Ureter (tissue), 1 donor: ENCODE measurements at regions not wholly inside any gene's neighbourhood (a gene's known extent, or its start where the extent isn't known, plus 50 kb on each side); places are given as distances from the start of the nearest gene placed in this dataset.
"Not testable (repeated sequence)": the region's sequence is repeated elsewhere in the genome, so short reads cannot be mapped to it uniquely, and the experiment has no call there.

ENCODE experiments used
- DNase-seq: peaks from one replicate; pipeline ENCODE4 v3.0.0-alpha.2; 2020; ENCODE audit warnings: low spot score
- donor health status: DM: yes; HTN: yes; CAD: no.

DNA sequence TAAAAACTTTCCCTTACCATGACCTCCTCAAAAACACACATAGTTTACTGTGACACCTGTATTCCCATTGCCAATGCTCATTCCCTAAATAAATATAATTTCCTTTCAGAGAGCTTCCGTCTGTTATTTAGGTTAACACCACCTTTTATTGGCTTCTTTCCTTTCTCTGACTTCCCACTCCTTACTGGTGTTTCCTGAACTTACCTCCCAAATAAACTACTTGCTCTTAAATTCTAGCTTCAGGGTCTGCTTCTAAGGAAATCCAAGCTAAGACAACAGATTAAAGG, 67.4 kb upstream of the ZNF746 start:
- DNase-seq: no peak

DNA sequence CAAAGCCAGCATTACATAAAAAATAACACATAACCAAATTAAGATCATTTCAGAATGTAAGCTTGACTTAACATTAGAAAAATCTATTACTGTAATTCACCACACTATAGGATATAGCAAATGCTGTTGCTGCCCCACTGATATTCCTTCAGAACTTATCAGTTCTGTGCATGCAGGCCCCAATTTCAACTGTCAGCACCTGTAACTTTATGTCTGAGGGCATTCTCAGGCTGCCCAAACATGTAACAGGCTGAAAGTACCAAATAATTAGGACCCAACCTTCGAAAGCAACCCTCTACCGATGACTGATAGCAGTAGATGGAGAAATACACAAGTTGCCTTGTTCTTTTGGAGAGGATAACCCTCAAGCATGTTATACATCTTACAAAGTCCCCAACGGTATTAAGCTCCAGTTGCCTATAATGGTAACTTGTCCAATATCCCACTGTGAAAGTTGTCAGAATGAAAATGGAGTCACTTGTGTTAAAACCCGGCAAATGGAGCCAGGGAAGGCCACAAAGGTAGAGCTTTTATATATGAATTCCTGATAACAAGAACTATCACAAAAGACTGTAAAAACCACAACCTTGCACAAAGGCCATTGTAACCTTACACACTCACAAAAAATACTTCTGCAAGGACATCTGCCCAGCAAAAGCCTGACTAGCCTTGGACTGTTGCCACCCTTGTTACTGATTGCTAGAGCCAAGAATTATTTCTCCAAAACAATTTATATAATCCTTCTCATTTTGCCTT, 66.9 kb upstream of the ZNF746 start:
- DNase-seq: no peak

DNA sequence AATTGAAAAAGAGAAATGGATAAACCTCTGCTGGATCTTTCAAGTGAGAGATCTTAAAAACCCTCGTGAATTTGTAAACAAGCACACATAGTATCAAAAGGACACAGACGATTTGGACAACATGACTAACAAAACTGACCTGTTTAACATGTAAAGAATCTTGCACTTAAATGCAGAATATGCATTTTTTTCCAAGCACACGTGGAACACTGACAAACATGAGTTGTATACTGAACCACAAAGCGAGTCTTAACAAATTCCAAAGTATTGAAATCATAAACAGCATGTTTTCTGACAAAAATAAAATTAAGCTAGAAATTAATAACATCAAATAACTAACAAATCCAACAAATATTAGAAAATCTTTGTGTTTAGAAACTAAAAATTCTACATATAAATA, 65.0 kb upstream of the ZNF746 start:
- no peak for DNase-seq

DNA sequence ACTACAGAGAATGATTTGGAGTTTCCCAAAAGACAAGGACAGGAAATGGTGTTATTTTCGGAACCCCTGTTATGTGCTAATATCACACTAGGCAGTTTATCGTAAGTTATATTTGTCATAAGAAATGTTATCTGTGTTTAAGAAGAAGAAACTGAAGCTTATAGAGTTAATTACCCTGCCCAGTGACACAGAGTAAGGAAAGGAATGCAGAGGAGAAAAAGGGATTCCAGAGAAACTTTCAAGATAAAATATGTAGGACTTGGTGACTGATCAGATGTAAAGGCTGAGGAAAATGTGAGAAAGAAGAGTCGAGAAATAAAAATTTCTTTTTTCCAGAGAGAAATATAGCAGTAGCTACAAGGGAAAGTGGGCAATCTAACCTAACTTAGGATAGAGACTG, 63.5 kb upstream of the ZNF746 start:
- no peak for DNase-seq

DNA sequence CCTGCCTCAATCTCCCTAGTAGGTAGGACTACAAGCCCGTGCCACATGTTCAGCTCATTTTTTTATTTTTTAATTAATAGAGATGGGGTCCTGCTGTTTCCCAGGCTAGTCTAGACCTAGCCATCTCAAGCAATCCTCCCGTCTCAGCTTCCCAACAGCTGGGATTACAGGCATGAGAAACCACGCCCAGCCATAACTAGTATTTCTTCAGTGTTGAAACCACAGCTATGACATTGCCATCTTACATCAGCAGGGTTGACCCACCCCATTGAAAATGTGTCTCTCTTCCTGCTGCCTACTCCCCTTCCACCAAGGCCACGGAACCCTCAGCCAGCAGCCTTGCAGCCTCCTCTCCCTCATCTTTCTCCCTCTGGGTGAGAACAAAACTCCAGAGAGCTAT, 62.1 kb upstream of the ZNF746 start:
- no peak for DNase-seq

DNA sequence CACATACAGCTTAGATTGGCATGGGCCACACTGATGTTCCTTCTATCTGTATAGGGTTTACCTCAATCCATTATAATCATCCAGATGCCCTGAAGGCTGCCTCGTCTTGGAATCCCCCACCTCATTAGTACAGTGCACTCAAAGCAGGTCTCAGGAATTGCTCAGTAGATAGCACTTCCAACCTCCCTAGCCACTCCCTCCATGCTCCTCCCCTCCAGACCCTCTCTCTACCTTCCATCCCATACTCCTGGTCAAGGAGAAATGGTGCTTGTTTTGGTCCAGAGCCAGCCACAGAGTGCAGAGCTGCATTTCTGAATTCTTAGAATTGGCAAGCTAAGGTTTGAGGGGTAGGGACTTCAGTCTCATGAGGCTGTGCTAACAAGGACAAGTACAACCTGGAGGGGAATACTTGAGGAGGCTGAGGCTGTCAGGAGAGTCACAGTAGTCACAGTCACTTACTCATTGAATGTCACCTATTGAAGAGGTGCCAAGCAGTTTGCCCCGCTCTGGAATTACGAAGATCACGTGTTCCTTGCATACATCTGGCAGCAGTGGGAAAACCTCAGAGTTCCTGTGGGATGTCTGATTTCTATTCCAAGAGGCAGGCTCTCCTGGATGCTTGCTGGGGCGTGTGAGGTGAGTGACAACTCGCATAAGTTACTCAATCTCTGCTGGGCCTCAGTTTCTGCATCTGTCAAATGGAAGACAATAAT, 60.7 kb upstream of the ZNF746 start:
- DNase-seq: no peak

DNA sequence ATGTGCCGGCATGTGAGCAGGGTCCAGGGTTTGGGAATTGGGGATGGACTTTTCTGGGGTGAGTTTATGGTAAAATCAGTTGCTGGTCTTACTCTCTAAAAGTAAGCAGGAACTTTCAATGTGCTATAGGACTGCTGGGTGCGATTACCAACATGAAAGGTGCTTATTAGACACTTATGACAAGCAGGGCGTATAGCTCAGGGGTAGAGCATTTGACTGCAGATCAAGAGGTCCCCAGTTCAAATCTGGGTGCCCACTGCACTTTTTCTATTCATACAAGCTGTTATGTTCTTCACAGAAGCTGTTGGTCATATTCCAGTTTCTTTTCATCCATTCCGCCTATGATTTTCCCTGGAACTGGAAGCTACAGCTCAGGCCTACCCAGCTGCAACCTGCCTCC, 58.9 kb upstream of the ZNF746 start:
- not testable (repeated sequence) for DNase-seq

DNA sequence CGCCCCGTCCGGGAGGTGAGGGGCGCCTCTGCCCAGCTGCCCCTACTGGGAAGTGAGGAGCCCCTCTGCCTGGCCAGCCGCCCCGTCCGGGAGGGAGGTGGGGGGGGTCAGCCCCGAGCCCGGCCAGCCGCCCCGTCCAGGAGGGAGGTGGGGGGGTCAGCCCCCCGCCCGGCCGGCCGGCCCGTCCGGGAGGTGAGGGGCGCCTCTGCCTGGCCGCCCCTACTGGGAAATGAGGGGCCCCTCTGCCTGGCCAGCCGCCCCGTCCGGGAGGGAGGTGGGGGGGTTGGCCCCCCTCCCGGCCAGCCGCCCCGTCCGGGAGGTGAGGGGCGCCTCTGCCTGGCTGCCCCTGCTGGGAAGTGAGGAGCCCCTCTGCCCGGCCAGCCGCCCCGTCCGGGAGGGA, 57.2 kb upstream of the ZNF746 start:
- not testable (repeated sequence) for DNase-seq

DNA sequence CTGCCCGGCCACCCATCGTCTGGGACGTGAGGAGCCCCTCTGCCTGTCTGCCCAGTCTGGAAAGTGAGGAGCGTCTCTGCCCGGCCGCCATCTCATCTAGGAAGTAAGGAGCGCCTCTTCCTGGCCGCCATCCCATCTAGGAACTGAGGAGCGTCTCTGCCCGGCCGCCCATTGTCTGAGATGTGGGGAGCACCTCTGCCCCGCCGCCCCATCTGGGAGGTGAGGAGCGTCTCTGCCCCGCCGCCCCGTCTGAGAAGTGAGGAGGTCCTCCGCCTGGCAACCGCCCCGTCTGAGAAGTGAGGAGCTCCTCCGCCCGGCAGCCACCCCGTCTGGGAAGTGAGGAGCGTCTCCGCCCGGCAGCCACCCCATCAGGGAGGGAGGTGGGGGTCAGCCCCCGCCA, 56.4 kb upstream of the ZNF746 start:
- DNase-seq: not testable (repeated sequence)

DNA sequence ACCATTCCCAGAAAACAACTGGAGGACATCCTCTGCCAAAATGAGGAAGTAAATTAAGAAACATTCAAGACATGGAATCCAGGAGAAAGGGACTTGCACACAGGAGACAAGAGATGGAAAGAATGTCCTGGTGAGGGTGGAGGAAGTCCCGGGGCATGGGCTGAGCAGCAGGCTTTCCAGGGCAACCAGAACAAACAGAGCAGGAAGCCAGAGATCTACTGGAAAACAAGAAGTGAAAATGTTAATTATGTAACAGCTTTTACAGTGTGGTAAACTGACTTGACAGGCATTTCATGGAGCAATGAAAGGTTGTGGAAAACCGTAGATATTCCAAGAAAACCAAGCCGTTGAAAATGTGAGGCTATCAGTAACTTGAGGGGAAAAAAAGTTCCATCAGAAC, 55.2 kb upstream of the ZNF746 start:
- DNase-seq: no peak
